ENCODE measurements at regions not wholly inside any gene's neighbourhood (a gene's known extent, or its start where the extent isn't known, plus 50 kb on each side); places are given as distances from the start of the nearest gene placed in this dataset.

- no peak overlapping the region for H3K27ac ChIP-seq (ENCODE audit: extremely low read length, insufficient read depth, low read length)
- no peak overlapping the region for H3K9ac ChIP-seq (ENCODE audit: insufficient read depth, low read depth, low read length)
- H3K4me3 ChIP-seq (replicated peaks in 1 of 3; ENCODE audit: insufficient read depth in 1 of 3, low read depth in 2 of 3, low read length in 3 of 3): no peak overlapping the region
- ChIA-PET POLR2A (no interaction called here), CTCF (ENCODE audit: low intra/inter-chr PET ratio, low total read pairs) (no interaction called here)
- no peak for TF ChIP-seq CTCF (CRISPR knock-in tag; IDR thresholded peaks at IDR 0.05)
- no peak for TF ChIP-seq ZNF234 (CRISPR knock-in tag; conservative IDR thresholded peaks at IDR 0.05)
- no peak for TF ChIP-seq ZSCAN20 (CRISPR knock-in tag; IDR thresholded peaks at IDR 0.05; ENCODE audit: borderline replicate concordance)
- H3K9me3 ChIP-seq (ENCODE audit: low read length): no peaks in the 10 kb centered on the region
- in situ Hi-C loops (cut with HindIII; ENCODE audit: extremely low pct_ligation_motif_present, low pct_unique_long_range_greater_than_20kb) (no loop called here), intact Hi-C loops (cut with micrococcal nuclease; ENCODE audit: unreplicated experiment) (no loop called here)
- no peak for DNase-seq (ENCODE audit: low spot score)
- H3K4me1 ChIP-seq (ENCODE audit: insufficient read depth, low read length): no peaks in the 10 kb centered on the region
- H3K36me3 ChIP-seq (replicated peaks in 1 of 2; ENCODE audit: control insufficient read depth in 1 of 2, insufficient read depth in 2 of 2, low read length in 2 of 2): no peaks in the 10 kb centered on the region
- no TSS peak for BruUV-seq (replicated peaks)
- H3K79me2 ChIP-seq (ENCODE audit: insufficient read depth, low read length): no peaks in the 10 kb centered on the region
- H3K27me3 ChIP-seq (ENCODE audit: control insufficient read depth in 1 of 2, insufficient read depth in 2 of 2, low read length in 2 of 2): no peaks in the 10 kb centered on the region
- H2AFZ ChIP-seq (ENCODE audit: low read length): no peak overlapping the region
- H4K20me1 ChIP-seq (ENCODE audit: insufficient read depth, low read length): no peaks in the 10 kb centered on the region
- no peak for FAIRE-seq
- 0% methylated on average over 1 of the region's 1 CpG for WGBS (ENCODE audit: low lambda C conversion rate)
- no peak for ATAC-seq
- H3K4me2 ChIP-seq (ENCODE audit: low read depth, low read length): no peak overlapping the region
Measured at GRCh38 chr13:37375071-37375470, 223.5 kb downstream of the POSTN start.

- ChIA-PET CTCF (ENCODE audit: low intra/inter-chr PET ratio, low total read pairs) (no interaction called here), POLR2A (no interaction called here)
- intact Hi-C loops (cut with micrococcal nuclease; ENCODE audit: unreplicated experiment) (no loop called here), in situ Hi-C loops (cut with HindIII; ENCODE audit: extremely low pct_ligation_motif_present, low pct_unique_long_range_greater_than_20kb) (no loop called here)
- Histone ChIP-seq H3K9me3 (ENCODE audit: low read length) (no peaks in the 10 kb centered on the region), H3K4me3 (replicated peaks in 1 of 3; ENCODE audit: insufficient read depth in 1 of 3, low read depth in 2 of 3, low read length in 3 of 3) (no peak overlapping the region), H4K20me1 (ENCODE audit: insufficient read depth, low read length) (no peaks in the 10 kb centered on the region), H3K4me1 (ENCODE audit: insufficient read depth, low read length) (no peaks in the 10 kb centered on the region), H3K79me2 (ENCODE audit: insufficient read depth, low read length) (no peaks in the 10 kb centered on the region), H3K4me2 (ENCODE audit: low read depth, low read length) (no peak overlapping the region), H2AFZ (ENCODE audit: low read length) (no peak overlapping the region), H3K36me3 (replicated peaks in 1 of 2; ENCODE audit: control insufficient read depth in 1 of 2, insufficient read depth in 2 of 2, low read length in 2 of 2) (no peaks in the 10 kb centered on the region), H3K27me3 (ENCODE audit: control insufficient read depth in 1 of 2, insufficient read depth in 2 of 2, low read length in 2 of 2) (no peaks in the 10 kb centered on the region), H3K9ac (ENCODE audit: insufficient read depth, low read depth, low read length) (no peak overlapping the region), H3K27ac (ENCODE audit: extremely low read length, insufficient read depth, low read length) (no peak overlapping the region)
- ATAC-seq: no peak
- 2% methylated on average over 4 of the region's 4 CpGs for WGBS (ENCODE audit: low lambda C conversion rate)
- no peak for FAIRE-seq
- no TSS peak for BruUV-seq (replicated peaks)
- DNase-seq (ENCODE audit: low spot score): no peak
- no peak for TF ChIP-seq CC2D1A (CRISPR knock-in tag; IDR thresholded peaks at IDR 0.05)
- no peak for TF ChIP-seq ZNF484 (CRISPR knock-in tag; IDR thresholded peaks at IDR 0.05; ENCODE audit: borderline replicate concordance, low read depth)
- TF ChIP-seq NFAT5 (CRISPR knock-in tag; IDR thresholded peaks at IDR 0.05): no peak
- TF ChIP-seq ZNF432 (CRISPR knock-in tag; IDR thresholded peaks at IDR 0.05; ENCODE audit: borderline replicate concordance): no peak
- no peak for TF ChIP-seq CEBPG (CRISPR knock-in tag; IDR thresholded peaks at IDR 0.05)
- no peak for TF ChIP-seq ZNF333 (CRISPR knock-in tag; IDR thresholded peaks at IDR 0.05; ENCODE audit: borderline replicate concordance)
- TF ChIP-seq ZKSCAN1 (IDR thresholded peaks at IDR 0.05; ENCODE audit: low read length): no peak
- TF ChIP-seq GABPA (IDR thresholded peaks at IDR 0.05; ENCODE audit: low read depth, low read length): no peak
- TF ChIP-seq GABPA (CRISPR knock-in tag; IDR thresholded peaks at IDR 0.05; ENCODE audit: low read depth): no peak
- TF ChIP-seq MED1 (CRISPR knock-in tag; IDR thresholded peaks at IDR 0.05): no peak
- no peak for TF ChIP-seq ZNF7 (CRISPR knock-in tag; IDR thresholded peaks at IDR 0.05)
- TF ChIP-seq KAT8 (CRISPR knock-in tag; IDR thresholded peaks at IDR 0.05): no peak
- TF ChIP-seq KLF13 (CRISPR knock-in tag; IDR thresholded peaks at IDR 0.05): no peak
Measured at GRCh38 chr13:37369616-37370015, 229.0 kb downstream of the POSTN start.

All from HepG2 (cell line).